ENCODE measurements at regions not wholly inside any gene's neighbourhood (a gene's known extent, or its start where the extent isn't known, plus 50 kb on each side); places are given as distances from the start of the nearest gene placed in this dataset.

DNA sequence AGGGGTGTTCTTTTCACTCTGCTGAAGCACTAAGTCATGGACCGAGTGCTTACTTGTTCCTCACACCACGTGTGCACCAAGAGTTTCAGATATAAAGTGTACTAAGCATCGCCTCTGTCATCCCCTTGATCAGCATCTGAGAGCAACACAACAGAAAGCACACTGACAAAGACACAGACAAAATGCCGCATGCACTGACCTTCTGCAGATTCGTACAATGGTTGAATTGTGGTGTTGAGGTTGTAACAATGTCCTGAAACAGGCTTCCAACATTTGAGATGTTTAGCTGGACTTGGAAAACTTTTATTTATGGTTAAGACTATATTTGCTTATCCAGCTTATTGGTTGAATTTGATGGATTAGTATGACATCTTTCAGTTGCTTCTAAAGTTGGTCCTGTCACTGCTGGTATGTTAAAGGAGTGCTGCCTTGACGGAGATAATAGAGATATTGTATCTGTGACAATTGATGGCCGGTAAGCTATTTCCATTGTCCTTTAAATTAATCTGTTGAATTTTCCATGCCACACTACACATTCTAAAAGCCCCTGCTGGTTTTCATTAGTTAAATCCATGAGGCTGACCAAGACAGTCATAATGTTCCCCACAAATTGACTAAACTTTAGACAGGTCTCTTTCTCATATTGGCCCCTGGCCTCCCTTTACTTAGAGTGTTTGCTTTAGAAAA is 99.9 kb downstream of the CBLN2 start:
- ChIA-PET CTCF (no interaction called here), POLR2A (no interaction called here)
- no peak for FAIRE-seq
- Histone ChIP-seq H3K4me1 (no peaks in the 10 kb centered on the region), H3K9me3 (peaks cover 3% of the 10 kb centered on the region; the same call in 1 of the 3 replicates), H3K27ac (no peak overlapping the region), H3K4me3 (no peak overlapping the region), H3K4me2 (no peak overlapping the region)
- TF ChIP-seq ESRRA (IDR thresholded peaks at IDR 0.05; ENCODE audit: borderline replicate concordance, low read length) (no peak), GATA3 (IDR thresholded peaks at IDR 0.05; ENCODE audit: borderline replicate concordance) (no peak), BHLHE40 (IDR thresholded peaks at IDR 0.05; ENCODE audit: low read depth, low read length) (no peak), ZC3H11A (IDR thresholded peaks at IDR 0.05) (no peak), HOXA7 (CRISPR knock-in tag; IDR thresholded peaks at IDR 0.05) (no peak), CBX2 (IDR thresholded peaks at IDR 0.05; ENCODE audit: borderline replicate concordance, low read depth) (no peak), KDM5A (IDR thresholded peaks at IDR 0.05) (no peak), NFE2L2 (conservative IDR thresholded peaks at IDR 0.05; ENCODE audit: low read length) (no peak), ZNF302 (CRISPR knock-in tag; IDR thresholded peaks at IDR 0.05) (no peak)
- TF ChIP-seq, protein P1, sequence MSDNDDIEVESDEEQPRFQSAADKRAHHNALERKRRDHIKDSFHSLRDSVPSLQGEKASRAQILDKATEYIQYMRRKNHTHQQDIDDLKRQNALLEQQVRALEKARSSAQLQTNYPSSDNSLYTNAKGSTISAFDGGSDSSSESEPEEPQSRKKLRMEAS (IDR thresholded peaks at IDR 0.05), result no peak
- TF ChIP-seq, protein P2, sequence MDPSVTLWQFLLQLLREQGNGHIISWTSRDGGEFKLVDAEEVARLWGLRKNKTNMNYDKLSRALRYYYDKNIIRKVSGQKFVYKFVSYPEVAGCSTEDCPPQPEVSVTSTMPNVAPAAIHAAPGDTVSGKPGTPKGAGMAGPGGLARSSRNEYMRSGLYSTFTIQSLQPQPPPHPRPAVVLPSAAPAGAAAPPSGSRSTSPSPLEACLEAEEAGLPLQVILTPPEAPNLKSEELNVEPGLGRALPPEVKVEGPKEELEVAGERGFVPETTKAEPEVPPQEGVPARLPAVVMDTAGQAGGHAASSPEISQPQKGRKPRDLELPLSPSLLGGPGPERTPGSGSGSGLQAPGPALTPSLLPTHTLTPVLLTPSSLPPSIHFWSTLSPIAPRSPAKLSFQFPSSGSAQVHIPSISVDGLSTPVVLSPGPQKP (IDR thresholded peaks at IDR 0.05; ENCODE audit: low read depth, low read length), result no peak
- TF ChIP-seq, protein P3, sequence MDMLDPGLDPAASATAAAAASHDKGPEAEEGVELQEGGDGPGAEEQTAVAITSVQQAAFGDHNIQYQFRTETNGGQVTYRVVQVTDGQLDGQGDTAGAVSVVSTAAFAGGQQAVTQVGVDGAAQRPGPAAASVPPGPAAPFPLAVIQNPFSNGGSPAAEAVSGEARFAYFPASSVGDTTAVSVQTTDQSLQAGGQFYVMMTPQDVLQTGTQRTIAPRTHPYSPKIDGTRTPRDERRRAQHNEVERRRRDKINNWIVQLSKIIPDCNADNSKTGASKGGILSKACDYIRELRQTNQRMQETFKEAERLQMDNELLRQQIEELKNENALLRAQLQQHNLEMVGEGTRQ (IDR thresholded peaks at IDR 0.05), result no peak
- TF ChIP-seq, protein P4, sequence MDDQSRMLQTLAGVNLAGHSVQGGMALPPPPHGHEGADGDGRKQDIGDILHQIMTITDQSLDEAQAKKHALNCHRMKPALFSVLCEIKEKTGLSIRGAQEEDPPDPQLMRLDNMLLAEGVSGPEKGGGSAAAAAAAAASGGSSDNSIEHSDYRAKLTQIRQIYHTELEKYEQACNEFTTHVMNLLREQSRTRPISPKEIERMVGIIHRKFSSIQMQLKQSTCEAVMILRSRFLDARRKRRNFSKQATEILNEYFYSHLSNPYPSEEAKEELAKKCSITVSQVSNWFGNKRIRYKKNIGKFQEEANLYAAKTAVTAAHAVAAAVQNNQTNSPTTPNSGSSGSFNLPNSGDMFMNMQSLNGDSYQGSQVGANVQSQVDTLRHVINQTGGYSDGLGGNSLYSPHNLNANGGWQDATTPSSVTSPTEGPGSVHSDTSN (IDR thresholded peaks at IDR 0.05), result no peak
- no peak for DNase-seq (ENCODE audit: low read depth in 1 of 2, low spot score in 1 of 2)
- no peak for ATAC-seq
- WGBS (ENCODE audit: missing lambda C conversion rate), result 40% methylated on average over 6 of the region's 7 CpGs

DNA sequence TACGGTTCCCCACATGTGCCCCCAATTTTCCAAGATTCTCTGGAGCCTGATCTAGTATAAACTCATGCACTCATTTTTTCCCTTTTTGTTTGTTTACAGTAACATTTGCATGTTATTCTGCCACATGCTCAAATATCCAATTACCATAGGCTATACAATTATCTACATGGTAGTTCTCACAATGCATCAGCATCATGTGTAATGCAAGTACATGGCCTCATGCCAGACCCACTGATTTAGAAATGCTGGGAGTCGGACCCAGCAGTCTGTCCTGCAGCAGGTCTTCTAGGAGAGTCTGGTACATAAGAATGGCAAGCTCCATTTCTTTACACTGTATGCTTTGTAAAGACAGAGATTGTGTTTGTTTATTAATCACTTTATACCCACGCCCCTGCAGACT is 107.7 kb downstream of the CBLN2 start:
- CTCF ChIA-PET, result no interaction called here
- Histone ChIP-seq H3K4me1 (no peaks in the 10 kb centered on the region), H3K27ac (no peak overlapping the region), H3K9me3 (no peaks in the 10 kb centered on the region), H3K4me2 (no peak overlapping the region), H3K4me3 (no peak overlapping the region)
- POLR2A ChIA-PET, result no interaction called here
- TF ChIP-seq FOSL2 (IDR thresholded peaks at IDR 0.05) (no peak), FOSL2 (CRISPR knock-in tag; IDR thresholded peaks at IDR 0.05) (no peak)
- FAIRE-seq (no peak), DNase-seq (ENCODE audit: low read depth in 1 of 2, low spot score in 1 of 2) (no peak), ATAC-seq (no peak)
- 38% methylated on average over 3 of the region's 3 CpGs for WGBS (ENCODE audit: missing lambda C conversion rate)

DNA sequence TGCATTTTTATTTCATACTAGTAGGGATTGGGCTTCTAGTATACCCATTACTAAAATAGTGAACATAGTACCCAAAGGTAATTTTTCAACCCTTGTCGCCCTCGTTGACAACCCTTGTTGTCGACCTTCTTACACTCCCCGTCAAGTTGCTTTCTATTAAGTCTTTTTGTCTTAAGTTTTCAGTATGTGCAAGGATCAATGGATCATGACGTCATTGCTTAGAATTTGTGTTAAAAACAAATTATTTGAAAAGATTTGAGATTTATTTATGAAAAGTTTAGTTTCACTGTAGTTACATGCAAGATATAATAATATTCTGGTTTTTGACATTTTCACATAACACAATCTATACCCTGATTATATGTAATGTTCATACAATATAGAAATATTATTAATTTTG is 110.4 kb downstream of the CBLN2 start:
- Histone ChIP-seq H3K27ac (no peak overlapping the region), H3K4me2 (no peak overlapping the region), H3K9me3 (no peaks in the 10 kb centered on the region), H3K4me3 (no peak overlapping the region), H3K4me1 (no peaks in the 10 kb centered on the region)
- TF ChIP-seq RFX5 (IDR thresholded peaks at IDR 0.05), result no peak
- TF ChIP-seq KDM1A (IDR thresholded peaks at IDR 0.05; ENCODE audit: low read depth), result no peak
- no peak for TF ChIP-seq CEBPB (IDR thresholded peaks at IDR 0.05)
- no peak for TF ChIP-seq NR3C1 (IDR thresholded peaks at IDR 0.05)
- TF ChIP-seq, protein P5, sequence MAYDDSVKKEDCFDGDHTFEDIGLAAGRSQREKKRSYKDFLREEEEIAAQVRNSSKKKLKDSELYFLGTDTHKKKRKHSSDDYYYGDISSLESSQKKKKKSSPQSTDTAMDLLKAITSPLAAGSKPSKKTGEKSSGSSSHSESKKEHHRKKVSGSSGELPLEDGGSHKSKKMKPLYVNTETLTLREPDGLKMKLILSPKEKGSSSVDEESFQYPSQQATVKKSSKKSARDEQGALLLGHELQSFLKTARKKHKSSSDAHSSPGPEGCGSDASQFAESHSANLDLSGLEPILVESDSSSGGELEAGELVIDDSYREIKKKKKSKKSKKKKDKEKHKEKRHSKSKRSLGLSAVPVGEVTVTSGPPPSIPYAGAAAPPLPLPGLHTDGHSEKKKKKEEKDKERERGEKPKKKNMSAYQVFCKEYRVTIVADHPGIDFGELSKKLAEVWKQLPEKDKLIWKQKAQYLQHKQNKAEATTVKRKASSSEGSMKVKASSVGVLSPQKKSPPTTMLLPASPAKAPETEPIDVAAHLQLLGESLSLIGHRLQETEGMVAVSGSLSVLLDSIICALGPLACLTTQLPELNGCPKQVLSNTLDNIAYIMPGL (CRISPR knock-in tag; IDR thresholded peaks at IDR 0.05; ENCODE audit: borderline replicate concordance), result no peak
- TF ChIP-seq NPAS2 (CRISPR knock-in tag; IDR thresholded peaks at IDR 0.05; ENCODE audit: borderline replicate concordance), result no peak
- ATAC-seq, result no peak
- FAIRE-seq, result no peak
- no peak for DNase-seq (ENCODE audit: low read depth in 1 of 2, low spot score in 1 of 2)
- CTCF ChIA-PET, result no interaction called here
- POLR2A ChIA-PET, result no interaction called here
- 74% methylated on average over 5 of the region's 5 CpGs for WGBS (ENCODE audit: missing lambda C conversion rate)
